ENCODE measurements at regions not wholly inside any gene's neighbourhood (a gene's known extent, or its start where the extent isn't known, plus 50 kb on each side); places are given as distances from the start of the nearest gene placed in this dataset.

- Histone ChIP-seq H3K36me3 (replicated peaks in 1 of 2; ENCODE audit: insufficient read depth in 1 of 2, low read depth in 2 of 2) (no peaks in the 10 kb centered on the region), H3K27ac (no peak overlapping the region), H3K4me1 (no peaks in the 10 kb centered on the region), H3K9me3 (peaks cover 0 to 11% (median 0%) of the 10 kb centered on the region in 3 donors), H3K27me3 (no peaks in the 10 kb centered on the region), H3K4me3 (no peak overlapping the region)
- WGBS, 2 donors = 20 to 44% methylated on average over 5 of the region's 5 CpGs
- ATAC-seq (no peak), DNase-seq (no peak)
- TF ChIP-seq, protein P1, sequence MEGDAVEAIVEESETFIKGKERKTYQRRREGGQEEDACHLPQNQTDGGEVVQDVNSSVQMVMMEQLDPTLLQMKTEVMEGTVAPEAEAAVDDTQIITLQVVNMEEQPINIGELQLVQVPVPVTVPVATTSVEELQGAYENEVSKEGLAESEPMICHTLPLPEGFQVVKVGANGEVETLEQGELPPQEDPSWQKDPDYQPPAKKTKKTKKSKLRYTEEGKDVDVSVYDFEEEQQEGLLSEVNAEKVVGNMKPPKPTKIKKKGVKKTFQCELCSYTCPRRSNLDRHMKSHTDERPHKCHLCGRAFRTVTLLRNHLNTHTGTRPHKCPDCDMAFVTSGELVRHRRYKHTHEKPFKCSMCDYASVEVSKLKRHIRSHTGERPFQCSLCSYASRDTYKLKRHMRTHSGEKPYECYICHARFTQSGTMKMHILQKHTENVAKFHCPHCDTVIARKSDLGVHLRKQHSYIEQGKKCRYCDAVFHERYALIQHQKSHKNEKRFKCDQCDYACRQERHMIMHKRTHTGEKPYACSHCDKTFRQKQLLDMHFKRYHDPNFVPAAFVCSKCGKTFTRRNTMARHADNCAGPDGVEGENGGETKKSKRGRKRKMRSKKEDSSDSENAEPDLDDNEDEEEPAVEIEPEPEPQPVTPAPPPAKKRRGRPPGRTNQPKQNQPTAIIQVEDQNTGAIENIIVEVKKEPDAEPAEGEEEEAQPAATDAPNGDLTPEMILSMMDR (IDR thresholded peaks at IDR 0.05) = no peak
- TF ChIP-seq POLR2A (IDR thresholded peaks at IDR 0.05) = no peak
- intact Hi-C loops (cut with DNase I) = no loop called here
Measured at GRCh38 chr4:66169341-66169740, 499.1 kb upstream of the EPHA5 start.

GRCh38 chr4:66164869-66165268, 494.6 kb upstream of the EPHA5 start:
- Histone ChIP-seq H3K4me1 (no peaks in the 10 kb centered on the region), H3K9me3 (peaks cover 0 to 8% (median 0%) of the 10 kb centered on the region in 3 donors), H3K36me3 (replicated peaks in 1 of 2; ENCODE audit: insufficient read depth in 1 of 2, low read depth in 2 of 2) (no peaks in the 10 kb centered on the region), H3K27ac (no peak overlapping the region), H3K27me3 (no peaks in the 10 kb centered on the region), H3K4me3 (no peak overlapping the region)
- ATAC-seq (no peak), DNase-seq (no peak)
- intact Hi-C loops (cut with DNase I) = no loop called here
- 71 to 81% methylated on average over 1 of the region's 1 CpG for WGBS, 2 donors
- no peak for TF ChIP-seq POLR2A (IDR thresholded peaks at IDR 0.05)
- TF ChIP-seq, protein P1 (IDR thresholded peaks at IDR 0.05) = no peak

GRCh38 chr4:66160606-66161005, 490.3 kb upstream of the EPHA5 start:
- DNase-seq (no peak), ATAC-seq (no peak)
- WGBS, 2 donors = 63 to 70% methylated on average over 1 of the region's 1 CpG
- H3K9me3 ChIP-seq = peaks cover 0 to 8% (median 0%) of the 10 kb centered on the region in 3 donors
- H3K36me3 ChIP-seq (replicated peaks in 1 of 2; ENCODE audit: insufficient read depth in 1 of 2, low read depth in 2 of 2) = no peaks in the 10 kb centered on the region
- no peak overlapping the region for H3K4me3 ChIP-seq
- no peaks in the 10 kb centered on the region for H3K4me1 ChIP-seq
- TF ChIP-seq, protein P1 (IDR thresholded peaks at IDR 0.05) = no peak
- TF ChIP-seq POLR2A (IDR thresholded peaks at IDR 0.05) = no peak
- no peaks in the 10 kb centered on the region for H3K27me3 ChIP-seq
- intact Hi-C loops (cut with DNase I) = no loop called here
- no peak overlapping the region for H3K27ac ChIP-seq

DNA sequence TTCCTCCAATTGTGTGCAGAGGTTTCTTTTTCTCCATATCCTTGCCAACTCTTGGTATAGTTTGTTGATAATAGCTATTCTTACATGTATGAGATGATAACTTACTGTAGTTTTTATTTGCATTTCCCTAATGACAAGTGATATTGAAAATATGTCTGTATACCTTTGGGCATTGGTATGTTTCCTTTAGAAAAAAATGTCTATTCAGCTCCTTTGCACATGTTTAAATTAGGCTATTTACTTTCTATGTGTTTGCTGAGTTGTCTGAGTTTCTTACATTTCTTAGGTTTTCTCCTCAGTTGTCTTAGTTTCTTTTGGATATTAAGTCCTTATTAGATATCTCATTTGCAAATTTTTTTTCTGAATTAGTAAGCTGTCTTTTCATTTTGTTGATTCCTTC, 487.3 kb upstream of the EPHA5 start:
- intact Hi-C loops (cut with DNase I) = no loop called here
- H3K4me1 ChIP-seq = no peaks in the 10 kb centered on the region

DNA sequence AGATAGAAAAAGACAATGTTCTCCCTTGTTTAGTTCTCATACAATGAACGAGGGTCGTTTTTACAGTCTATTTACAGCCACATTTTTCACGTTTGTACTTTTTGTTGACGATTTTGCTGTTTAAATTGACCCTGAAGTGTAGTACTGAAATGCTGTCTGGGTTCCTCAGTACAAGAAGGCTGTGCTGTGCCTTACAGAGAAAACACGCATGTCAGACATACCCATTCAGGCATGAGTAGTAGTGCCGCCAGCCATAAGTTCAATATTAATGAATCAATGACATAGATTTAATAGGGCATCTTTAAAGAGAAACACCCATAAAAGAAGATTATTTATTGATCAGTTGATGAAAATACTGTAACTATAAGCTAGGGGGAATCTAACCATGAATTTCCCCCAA, 459.8 kb upstream of the EPHA5 start:
- 40 to 54% methylated on average over 6 of the region's 6 CpGs for WGBS, 2 donors
- no peak overlapping the region for H3K4me3 ChIP-seq
- ATAC-seq = no peak
- H3K9me3 ChIP-seq = no peaks in the 10 kb centered on the region
- H3K4me1 ChIP-seq = no peaks in the 10 kb centered on the region
- intact Hi-C loops (cut with DNase I) = no loop called here
- no peak for DNase-seq
- H3K27ac ChIP-seq = no peak overlapping the region
- TF ChIP-seq POLR2A (IDR thresholded peaks at IDR 0.05) = no peak
- TF ChIP-seq, protein P1 (IDR thresholded peaks at IDR 0.05) = no peak
- H3K36me3 ChIP-seq (replicated peaks in 1 of 2; ENCODE audit: insufficient read depth in 1 of 2, low read depth in 2 of 2) = no peaks in the 10 kb centered on the region
- no peaks in the 10 kb centered on the region for H3K27me3 ChIP-seq

More for the DNA sequence above, 487.3 kb upstream of the EPHA5 start:
- H3K4me3 ChIP-seq = no peak overlapping the region
- no peaks in the 10 kb centered on the region for H3K9me3 ChIP-seq
- no peaks in the 10 kb centered on the region for H3K36me3 ChIP-seq (replicated peaks in 1 of 2; ENCODE audit: insufficient read depth in 1 of 2, low read depth in 2 of 2)
- no peak for DNase-seq
- no peaks in the 10 kb centered on the region for H3K27me3 ChIP-seq
- no peak overlapping the region for H3K27ac ChIP-seq
- TF ChIP-seq, protein P1 (IDR thresholded peaks at IDR 0.05) = no peak
- TF ChIP-seq POLR2A (IDR thresholded peaks at IDR 0.05) = no peak
- no peak for ATAC-seq
